ENCODE measurements at regions not wholly inside any gene's neighbourhood (a gene's known extent, or its start where the extent isn't known, plus 50 kb on each side); places are given as distances from the start of the nearest gene placed in this dataset.

DNA sequence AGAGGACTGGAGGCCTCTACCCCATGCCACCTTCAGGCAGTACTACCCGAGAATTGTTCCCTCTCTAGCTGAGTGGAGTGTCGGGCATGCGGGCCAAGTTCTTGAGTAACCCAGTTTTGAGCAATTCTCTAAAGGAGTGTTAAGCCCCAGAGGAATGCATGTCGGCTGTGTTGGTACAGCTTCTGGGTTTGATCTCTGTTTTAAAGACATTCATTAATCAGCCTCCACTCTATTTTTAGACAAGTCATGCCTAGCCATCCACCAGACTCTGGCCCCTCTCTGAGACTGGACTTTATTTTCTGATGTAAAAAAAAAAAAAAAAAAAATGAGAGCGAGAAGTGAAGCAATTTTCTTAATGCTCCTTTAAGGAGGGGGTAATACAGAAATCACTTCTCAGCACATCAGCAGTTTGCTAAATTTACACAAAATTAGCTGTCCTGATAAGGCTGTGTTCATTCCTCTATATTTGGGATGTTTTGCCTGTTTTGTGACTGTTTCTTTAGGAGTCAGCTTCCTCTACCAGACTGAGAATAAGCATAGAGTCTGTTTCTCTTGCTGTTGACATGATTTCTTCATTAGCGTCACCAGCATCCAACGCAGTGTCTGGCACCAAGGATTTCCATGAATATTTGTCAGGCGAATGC, 88.7 kb downstream of the AXIN2 start:
- H3K9me3 ChIP-seq, result no peaks in the 10 kb centered on the region
- intact Hi-C loops (cut with DNase I), result no loop called here
- H3K36me3 ChIP-seq, result no peaks in the 10 kb centered on the region
- peak in 3 of 5 donors; percentile 37 to 52 (median 52) for DNase-seq
- H3K4me3 ChIP-seq, result no peak overlapping the region
- H3K27ac ChIP-seq, result no peak overlapping the region
- H3K27me3 ChIP-seq, result no peaks in the 10 kb centered on the region
- no peaks in the 10 kb centered on the region for H3K4me1 ChIP-seq (ENCODE audit: insufficient read depth)
- TF ChIP-seq POLR2A (IDR thresholded peaks at IDR 0.05) (no peak), EP300 (IDR thresholded peaks at IDR 0.05) (no peak)
- TF ChIP-seq, protein P1, sequence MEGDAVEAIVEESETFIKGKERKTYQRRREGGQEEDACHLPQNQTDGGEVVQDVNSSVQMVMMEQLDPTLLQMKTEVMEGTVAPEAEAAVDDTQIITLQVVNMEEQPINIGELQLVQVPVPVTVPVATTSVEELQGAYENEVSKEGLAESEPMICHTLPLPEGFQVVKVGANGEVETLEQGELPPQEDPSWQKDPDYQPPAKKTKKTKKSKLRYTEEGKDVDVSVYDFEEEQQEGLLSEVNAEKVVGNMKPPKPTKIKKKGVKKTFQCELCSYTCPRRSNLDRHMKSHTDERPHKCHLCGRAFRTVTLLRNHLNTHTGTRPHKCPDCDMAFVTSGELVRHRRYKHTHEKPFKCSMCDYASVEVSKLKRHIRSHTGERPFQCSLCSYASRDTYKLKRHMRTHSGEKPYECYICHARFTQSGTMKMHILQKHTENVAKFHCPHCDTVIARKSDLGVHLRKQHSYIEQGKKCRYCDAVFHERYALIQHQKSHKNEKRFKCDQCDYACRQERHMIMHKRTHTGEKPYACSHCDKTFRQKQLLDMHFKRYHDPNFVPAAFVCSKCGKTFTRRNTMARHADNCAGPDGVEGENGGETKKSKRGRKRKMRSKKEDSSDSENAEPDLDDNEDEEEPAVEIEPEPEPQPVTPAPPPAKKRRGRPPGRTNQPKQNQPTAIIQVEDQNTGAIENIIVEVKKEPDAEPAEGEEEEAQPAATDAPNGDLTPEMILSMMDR (IDR thresholded peaks at IDR 0.05), result no peak
- whole genome bisulfite sequencing, 3 donors, result 34 to 40% (median 37%) methylated on average over 6 to 8 of the region's 8 CpGs

DNA sequence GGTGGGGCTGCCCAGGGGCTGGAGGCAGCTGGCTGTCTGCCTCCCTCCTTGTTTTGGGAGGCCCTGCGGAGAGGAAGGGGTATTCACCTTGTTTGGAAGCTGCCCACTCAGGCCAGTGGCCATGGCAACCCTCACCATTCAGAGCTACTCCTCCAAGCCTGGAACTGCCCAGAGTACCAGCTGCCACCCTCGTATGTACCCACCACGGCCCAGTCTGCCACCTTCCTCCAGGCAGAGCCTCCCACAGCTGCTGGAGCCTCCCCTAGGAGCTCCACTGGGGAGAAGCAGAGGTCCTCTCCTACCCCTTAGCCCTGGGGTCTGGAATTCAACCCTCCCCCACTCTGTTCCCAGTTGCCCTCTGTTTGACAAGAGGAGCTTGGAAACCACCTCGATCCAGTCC, 90.7 kb downstream of the AXIN2 start:
- TF ChIP-seq, protein P1 (IDR thresholded peaks at IDR 0.05), result no peak
- TF ChIP-seq POLR2A (IDR thresholded peaks at IDR 0.05) (no peak), EP300 (IDR thresholded peaks at IDR 0.05) (no peak)
- no peaks in the 10 kb centered on the region for H3K36me3 ChIP-seq
- no peaks in the 10 kb centered on the region for H3K27me3 ChIP-seq
- DNase-seq, result no peak
- no peak overlapping the region for H3K4me3 ChIP-seq
- intact Hi-C loops (cut with DNase I), result no loop called here
- no peak overlapping the region for H3K27ac ChIP-seq
- 64 to 72% (median 72%) methylated on average over 4 of the region's 4 CpGs for WGBS, 3 donors
- H3K9me3 ChIP-seq, result no peaks in the 10 kb centered on the region
- no peaks in the 10 kb centered on the region for H3K4me1 ChIP-seq (ENCODE audit: insufficient read depth)

DNA sequence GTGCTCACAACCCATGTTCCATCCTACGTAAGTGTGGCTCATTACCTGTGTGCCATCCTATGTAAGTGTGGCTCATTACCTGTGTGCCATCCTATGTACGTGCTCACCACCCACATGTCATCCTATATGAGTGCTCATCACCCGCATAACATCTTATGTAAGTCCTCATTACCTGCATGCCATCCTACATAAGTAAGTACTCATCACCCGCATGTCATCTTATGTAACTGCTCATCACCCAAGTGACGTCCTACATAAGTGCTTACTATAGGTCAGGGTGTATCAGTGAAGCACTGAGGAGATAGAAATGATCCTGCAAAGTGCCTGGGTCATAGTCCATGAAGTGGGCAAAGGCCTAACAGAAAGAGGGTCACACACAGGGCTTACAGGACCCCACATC, 93.1 kb downstream of the AXIN2 start:
- DNase-seq, result no peak
- WGBS, 3 donors, result 94 to 98% (median 95%) methylated on average over 5 of the region's 5 CpGs
- intact Hi-C loops (cut with DNase I), result loop anchor here in 1 of 4 donors (10.0 kb wide), 1 partner anchor 86 kb away; no protein-coding TSS in a partner anchor
- H3K36me3 ChIP-seq, result no peaks in the 10 kb centered on the region
- TF ChIP-seq EP300 (IDR thresholded peaks at IDR 0.05), result no peak
- no peak for TF ChIP-seq POLR2A (IDR thresholded peaks at IDR 0.05)
- TF ChIP-seq, protein P1 (IDR thresholded peaks at IDR 0.05), result no peak
- H3K4me1 ChIP-seq (ENCODE audit: insufficient read depth), result peaks cover 2% of the 10 kb centered on the region
- no peaks in the 10 kb centered on the region for H3K27me3 ChIP-seq
- H3K27ac ChIP-seq, result no peak overlapping the region
- no peak overlapping the region for H3K4me3 ChIP-seq
- no peaks in the 10 kb centered on the region for H3K9me3 ChIP-seq

DNA sequence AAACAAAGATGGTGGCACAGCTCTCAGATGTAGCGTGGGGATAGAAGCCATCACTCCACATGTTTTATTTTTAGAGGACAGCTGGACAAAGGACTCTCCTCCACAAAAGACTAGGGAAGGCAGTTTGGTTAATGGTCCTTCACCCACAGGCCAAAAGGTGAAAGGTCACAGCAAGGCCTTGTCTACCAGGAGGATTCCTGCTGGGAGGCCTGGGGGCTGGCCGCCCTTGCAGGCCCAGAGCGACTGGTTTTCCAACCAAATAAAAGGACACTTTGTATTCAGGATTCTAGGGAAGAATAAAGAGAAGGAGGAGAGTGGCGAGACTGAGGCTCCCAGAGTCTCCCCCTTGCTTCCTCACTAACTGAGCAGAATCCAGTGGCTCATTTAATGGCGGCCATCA, 94.3 kb downstream of the AXIN2 start:
- TF ChIP-seq, protein P1 (IDR thresholded peaks at IDR 0.05), result no peak
- TF ChIP-seq EP300 (IDR thresholded peaks at IDR 0.05) (no peak), POLR2A (IDR thresholded peaks at IDR 0.05) (no peak)
- Histone ChIP-seq H3K4me1 (ENCODE audit: insufficient read depth) (peaks cover 2% of the 10 kb centered on the region), H3K4me3 (no peak overlapping the region), H3K36me3 (no peaks in the 10 kb centered on the region), H3K27ac (no peak overlapping the region), H3K27me3 (no peaks in the 10 kb centered on the region), H3K9me3 (no peaks in the 10 kb centered on the region)
- no peak for DNase-seq
- 90 to 91% (median 90%) methylated on average over 5 of the region's 5 CpGs for WGBS, 3 donors
- intact Hi-C loops (cut with DNase I), result loop anchor here in 1 of 4 donors (10.0 kb wide), 1 partner anchor 88 kb away; no protein-coding TSS in a partner anchor

All from ovary (tissue), 7 donors.